ENCODE measurements at regions not wholly inside any gene's neighbourhood (a gene's known extent, or its start where the extent isn't known, plus 50 kb on each side); places are given as distances from the start of the nearest gene placed in this dataset.

DNA sequence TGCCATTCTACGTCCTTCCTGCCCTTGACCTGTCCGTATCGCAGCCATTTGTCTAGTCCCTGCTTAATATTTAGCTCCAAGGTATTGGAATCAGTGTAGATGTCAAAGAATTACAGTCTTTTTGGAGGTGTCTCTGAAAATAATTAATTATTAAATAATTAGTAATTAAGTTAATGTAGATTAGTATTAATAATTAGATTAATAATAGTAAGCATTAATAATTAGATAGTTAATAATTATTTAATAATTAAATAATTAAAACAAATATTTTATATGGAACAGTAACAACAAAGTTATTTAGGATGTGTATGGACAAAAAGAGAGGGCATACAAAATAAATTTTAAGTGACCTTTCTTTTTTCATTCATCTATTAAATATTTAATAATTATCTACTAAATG lies 639.6 kb downstream of the AACS start:
- Mint-ChIP-seq H3K4me3 (no peak overlapping the region), H3K9me3 (ENCODE audit: insufficient read depth) (peaks cover 5% of the 10 kb centered on the region), H3K4me1 (no peaks in the 10 kb centered on the region), H3K27me3 (peaks cover 4% of the 10 kb centered on the region), H3K27ac (no peak overlapping the region)
- DNase-seq = no peak
- Histone ChIP-seq H3K4me2 (replicated peaks; ENCODE audit: low read depth, low read length, poor library complexity, severe bottlenecking) (no peak overlapping the region), H2AFZ (ENCODE audit: insufficient read depth, low read depth, low read length, poor library complexity, severe bottlenecking) (no peak overlapping the region), H3K36me3 (replicated peaks in 1 of 2; ENCODE audit: control extremely low read depth in 1 of 2, control insufficient read depth in 1 of 2, extremely low read depth in 1 of 2, insufficient read depth in 2 of 2, low read length in 1 of 2) (no peaks in the 10 kb centered on the region), H3K27ac (ENCODE audit: low read length in 2 of 2) (no peak overlapping the region), H3K79me2 (ENCODE audit: control insufficient read depth, insufficient read depth, low read length) (no peaks in the 10 kb centered on the region), H3K4me1 (ENCODE audit: control insufficient read depth in 2 of 2, insufficient read depth in 2 of 2, low read length in 2 of 2) (no peaks in the 10 kb centered on the region), H3K4me3 (ENCODE audit: control extremely low read depth in 1 of 5, extremely low read depth in 1 of 5, insufficient read depth in 1 of 5, low read depth in 2 of 5, low read length in 4 of 5) (no peak overlapping the region), H3K9me3 (ENCODE audit: control extremely low read depth in 1 of 3, control insufficient read depth in 2 of 3, insufficient read depth in 1 of 3, low read length in 2 of 3) (peaks cover 0 to 4% (median 0%) of the 10 kb centered on the region in 3 donors), H4K20me1 (ENCODE audit: control insufficient read depth, insufficient read depth, low read length, poor library complexity, severe bottlenecking) (no peaks in the 10 kb centered on the region), H3K9ac (ENCODE audit: low read length) (no peak overlapping the region), H3K27me3 (replicated peaks in 1 of 4; ENCODE audit: control extremely low read depth in 1 of 4, control insufficient read depth in 3 of 4, insufficient read depth in 4 of 4, low read length in 3 of 4) (no peaks in the 10 kb centered on the region)
- no peak for TF ChIP-seq EZH2 (IDR thresholded peaks at IDR 0.05; ENCODE audit: borderline replicate concordance, insufficient read depth, low read depth, low read length, poor library complexity, severe bottlenecking)
- TF ChIP-seq, protein P1, sequence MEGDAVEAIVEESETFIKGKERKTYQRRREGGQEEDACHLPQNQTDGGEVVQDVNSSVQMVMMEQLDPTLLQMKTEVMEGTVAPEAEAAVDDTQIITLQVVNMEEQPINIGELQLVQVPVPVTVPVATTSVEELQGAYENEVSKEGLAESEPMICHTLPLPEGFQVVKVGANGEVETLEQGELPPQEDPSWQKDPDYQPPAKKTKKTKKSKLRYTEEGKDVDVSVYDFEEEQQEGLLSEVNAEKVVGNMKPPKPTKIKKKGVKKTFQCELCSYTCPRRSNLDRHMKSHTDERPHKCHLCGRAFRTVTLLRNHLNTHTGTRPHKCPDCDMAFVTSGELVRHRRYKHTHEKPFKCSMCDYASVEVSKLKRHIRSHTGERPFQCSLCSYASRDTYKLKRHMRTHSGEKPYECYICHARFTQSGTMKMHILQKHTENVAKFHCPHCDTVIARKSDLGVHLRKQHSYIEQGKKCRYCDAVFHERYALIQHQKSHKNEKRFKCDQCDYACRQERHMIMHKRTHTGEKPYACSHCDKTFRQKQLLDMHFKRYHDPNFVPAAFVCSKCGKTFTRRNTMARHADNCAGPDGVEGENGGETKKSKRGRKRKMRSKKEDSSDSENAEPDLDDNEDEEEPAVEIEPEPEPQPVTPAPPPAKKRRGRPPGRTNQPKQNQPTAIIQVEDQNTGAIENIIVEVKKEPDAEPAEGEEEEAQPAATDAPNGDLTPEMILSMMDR (IDR thresholded peaks at IDR 0.05) = no peak
- intact Hi-C loops (cut with micrococcal nuclease) = no loop called here
- no peak for ATAC-seq (ENCODE audit: low read depth)
- WGBS (ENCODE audit: insufficient coverage) = no CpG with 5 or more reads among the region's 3 CpGs
- ChIA-PET CTCF (no interaction called here), POLR2A (no interaction called here)

DNA sequence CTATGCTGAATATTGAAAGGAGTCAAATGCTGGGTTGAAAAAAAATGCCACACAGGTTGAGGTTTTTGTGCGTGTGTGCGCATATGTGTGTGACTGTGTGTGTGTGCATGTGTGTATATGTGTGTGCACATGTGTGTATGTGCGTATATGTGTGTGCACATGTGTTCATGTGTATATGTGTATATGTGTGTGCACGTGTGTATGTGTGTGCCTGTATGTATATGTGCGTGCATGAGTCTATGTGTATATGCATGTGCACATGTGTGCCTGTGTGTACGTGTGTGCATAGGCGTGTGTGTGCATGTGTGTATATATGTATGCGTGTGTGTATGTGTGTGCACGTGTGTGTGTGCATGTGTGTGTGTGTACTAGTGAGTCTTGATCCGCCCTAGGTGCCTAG lies 655.7 kb downstream of the AACS start:
- intact Hi-C loops (cut with micrococcal nuclease) = no loop called here

More for the DNA sequence above, 655.7 kb downstream of the AACS start:
- no peak overlapping the region for H3K27ac ChIP-seq (ENCODE audit: low read length in 2 of 2)
- TF ChIP-seq EZH2 (IDR thresholded peaks at IDR 0.05; ENCODE audit: borderline replicate concordance, insufficient read depth, low read depth, low read length, poor library complexity, severe bottlenecking) = no peak
- TF ChIP-seq, protein P1 (IDR thresholded peaks at IDR 0.05) = no peak
- H3K4me3 Mint-ChIP-seq = no peak overlapping the region
- peaks cover 1 to 23% (median 14%) of the 10 kb centered on the region in 3 donors for H3K9me3 ChIP-seq (ENCODE audit: control extremely low read depth in 1 of 3, control insufficient read depth in 2 of 3, insufficient read depth in 1 of 3, low read length in 2 of 3)
- no peaks in the 10 kb centered on the region for H3K4me1 Mint-ChIP-seq
- no peaks in the 10 kb centered on the region for H3K36me3 ChIP-seq (replicated peaks in 1 of 2; ENCODE audit: control extremely low read depth in 1 of 2, control insufficient read depth in 1 of 2, extremely low read depth in 1 of 2, insufficient read depth in 2 of 2, low read length in 1 of 2)
- no peaks in the 10 kb centered on the region for H3K79me2 ChIP-seq (ENCODE audit: control insufficient read depth, insufficient read depth, low read length)
- ATAC-seq (ENCODE audit: low read depth) (no peak), DNase-seq (no peak)
- H2AFZ ChIP-seq (ENCODE audit: insufficient read depth, low read depth, low read length, poor library complexity, severe bottlenecking) = no peak overlapping the region
- no peaks in the 10 kb centered on the region for H4K20me1 ChIP-seq (ENCODE audit: control insufficient read depth, insufficient read depth, low read length, poor library complexity, severe bottlenecking)
- H3K9ac ChIP-seq (ENCODE audit: low read length) = no peak overlapping the region
- H3K27me3 Mint-ChIP-seq = no peaks in the 10 kb centered on the region
- no peak overlapping the region for H3K4me3 ChIP-seq (ENCODE audit: control extremely low read depth in 1 of 5, extremely low read depth in 1 of 5, insufficient read depth in 1 of 5, low read depth in 2 of 5, low read length in 4 of 5)
- POLR2A ChIA-PET = no interaction called here
- H3K9me3 Mint-ChIP-seq (ENCODE audit: insufficient read depth) = peaks cover 7% of the 10 kb centered on the region
- no peak overlapping the region for H3K4me2 ChIP-seq (replicated peaks; ENCODE audit: low read depth, low read length, poor library complexity, severe bottlenecking)
- H3K4me1 ChIP-seq (ENCODE audit: control insufficient read depth in 2 of 2, insufficient read depth in 2 of 2, low read length in 2 of 2) = no peaks in the 10 kb centered on the region
- H3K27me3 ChIP-seq (replicated peaks in 1 of 4; ENCODE audit: control extremely low read depth in 1 of 4, control insufficient read depth in 3 of 4, insufficient read depth in 4 of 4, low read length in 3 of 4) = no peaks in the 10 kb centered on the region
- WGBS (ENCODE audit: insufficient coverage) = 86% methylated on average over 10 of the region's 10 CpGs
- CTCF ChIA-PET = no interaction called here
- H3K27ac Mint-ChIP-seq = no peak overlapping the region

Data from B cell (primary cell).